ENCODE measurements at regions not wholly inside any gene's neighbourhood (a gene's known extent, or its start where the extent isn't known, plus 50 kb on each side); places are given as distances from the start of the nearest gene placed in this dataset.
"Not testable (repeated sequence)": the region's sequence is repeated elsewhere in the genome, so short reads cannot be mapped to it uniquely, and the experiment has no call there.

DNA sequence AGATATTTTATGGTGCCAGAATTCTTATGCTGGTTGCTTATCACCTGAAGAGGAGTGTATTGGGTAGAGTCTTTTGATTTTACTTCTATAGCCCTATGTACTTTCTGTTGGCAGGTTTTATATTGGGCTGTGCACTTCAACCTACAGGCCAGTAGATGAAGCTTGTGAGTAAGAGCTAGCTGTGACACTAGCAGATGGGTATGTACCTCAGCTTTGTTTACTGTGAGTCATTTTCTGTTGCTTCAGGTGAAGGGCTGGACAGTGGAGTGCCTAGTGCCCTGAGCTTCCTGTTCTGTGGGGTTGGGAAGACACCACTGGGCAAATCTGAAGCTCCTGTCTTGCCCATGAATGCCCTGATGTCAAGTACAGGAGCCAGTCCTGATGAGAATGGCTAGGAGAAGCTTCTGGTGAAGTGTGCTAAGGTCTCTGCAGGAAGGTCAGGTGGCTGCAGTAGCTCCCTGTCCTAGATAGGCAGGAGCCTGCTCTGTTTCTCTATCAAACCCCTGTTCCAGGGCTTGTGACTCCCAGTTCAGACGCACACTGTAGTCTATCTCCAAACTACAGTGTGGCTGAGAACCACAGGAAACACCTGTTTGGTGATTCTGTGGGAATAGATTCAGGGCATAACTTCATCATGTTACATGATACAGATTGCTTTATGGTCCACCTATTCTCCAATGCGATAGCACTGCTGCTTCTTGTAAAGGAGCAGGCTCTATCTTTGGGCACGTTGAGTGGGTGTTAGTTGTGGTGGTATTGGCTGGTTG, 755.7 kb downstream of the KCNA4 start:
- DNase-seq (ENCODE audit: low read depth in 3 of 3, low spot score in 1 of 3), result no peak

GRCh38 chr11:29258411-29258810, 758.4 kb downstream of the KCNA4 start:
- DNase-seq (ENCODE audit: low read depth in 3 of 3, low spot score in 1 of 3), result no peak

DNA sequence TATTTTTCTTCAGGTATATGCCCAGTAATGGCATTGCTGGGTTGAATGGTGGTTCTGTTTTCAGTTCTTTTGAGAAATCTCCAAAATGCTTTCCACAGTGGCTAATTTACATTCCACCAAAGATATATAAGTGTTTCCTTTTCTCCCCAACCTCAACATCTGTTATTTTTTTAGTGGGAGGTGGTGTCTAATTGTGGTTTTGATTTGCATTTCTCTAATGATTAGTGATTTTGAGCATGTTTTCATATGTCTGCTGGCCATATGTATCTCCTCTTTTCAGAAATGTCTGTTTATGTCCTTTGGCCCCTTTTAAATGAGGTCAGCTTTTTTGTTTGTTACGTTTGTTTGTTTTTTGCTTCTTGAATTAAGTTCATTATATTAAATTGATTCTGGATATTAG, 760.2 kb downstream of the KCNA4 start:
- no peak for DNase-seq (ENCODE audit: low read depth in 3 of 3, low spot score in 1 of 3)

DNA sequence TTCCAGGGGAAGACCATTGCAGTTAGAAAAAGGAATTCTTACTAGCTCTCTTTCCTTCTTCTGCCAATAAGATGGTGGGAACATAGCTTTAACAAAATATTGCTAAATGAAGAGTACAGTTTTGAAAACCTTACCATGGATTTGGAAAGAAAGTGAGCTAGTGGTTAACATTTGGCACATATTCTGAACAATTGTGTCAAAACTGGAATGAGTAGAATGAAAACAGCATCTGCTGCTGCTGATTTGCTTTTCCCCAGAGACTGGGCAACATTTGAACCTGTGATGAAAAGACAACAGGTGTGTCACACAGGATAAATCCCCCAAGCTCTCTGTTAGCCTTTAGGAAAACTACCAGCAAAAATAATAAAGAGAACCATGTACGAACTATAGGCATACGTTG, 761.4 kb downstream of the KCNA4 start:
- no peak for DNase-seq (ENCODE audit: low read depth in 3 of 3, low spot score in 1 of 3)

GRCh38 chr11:29251738-29252137, 765.1 kb downstream of the KCNA4 start:
- no peak for DNase-seq (ENCODE audit: low read depth in 3 of 3, low spot score in 1 of 3)

- no peak for DNase-seq (ENCODE audit: low read depth in 3 of 3, low spot score in 1 of 3)
Observed at GRCh38 chr11:29249713-29250112, 767.1 kb downstream of the KCNA4 start.

DNA sequence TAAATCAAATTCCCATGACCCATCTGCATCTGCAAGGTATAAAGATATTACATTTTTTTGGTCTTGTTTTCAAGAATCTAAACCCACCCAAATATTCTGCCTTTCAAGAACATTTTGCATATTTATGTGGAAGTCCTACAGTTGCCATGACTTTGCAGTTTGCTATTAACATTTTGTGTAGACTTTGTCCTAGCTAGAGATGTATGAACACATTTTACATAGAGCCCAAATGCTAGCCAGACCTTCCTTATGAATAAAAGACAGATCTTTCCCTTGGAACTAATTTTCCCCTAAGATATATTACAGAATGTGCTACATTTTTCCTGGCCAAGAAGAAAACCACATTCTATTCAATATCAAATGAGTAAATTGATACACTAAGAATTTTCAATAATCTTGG, 772.5 kb downstream of the KCNA4 start:
- DNase-seq (ENCODE audit: low read depth in 3 of 3, low spot score in 1 of 3), result no peak

DNA sequence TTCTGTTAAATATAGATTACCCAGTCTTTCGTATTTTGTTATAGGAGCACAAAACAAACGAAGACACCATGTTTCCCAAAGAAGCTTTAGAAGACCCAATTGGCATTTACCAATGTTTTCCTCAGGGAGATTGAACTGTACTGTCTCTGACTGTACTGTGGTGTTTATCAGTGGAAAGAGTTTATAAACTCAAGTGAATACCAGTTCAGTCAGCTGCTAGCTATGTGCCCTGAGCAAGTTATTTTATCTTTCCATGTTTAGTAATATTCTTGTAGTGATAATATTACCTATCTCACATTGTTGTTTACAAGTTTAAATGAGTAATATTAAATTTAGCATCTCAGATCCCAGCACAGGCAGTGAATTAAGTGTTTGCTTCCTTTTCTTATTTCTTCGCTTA, 773.2 kb downstream of the KCNA4 start:
- no peak for DNase-seq (ENCODE audit: low read depth in 3 of 3, low spot score in 1 of 3)

- no peak for DNase-seq (ENCODE audit: low read depth in 3 of 3, low spot score in 1 of 3)
Observed at GRCh38 chr11:29231991-29232390, 784.8 kb downstream of the KCNA4 start.

DNA sequence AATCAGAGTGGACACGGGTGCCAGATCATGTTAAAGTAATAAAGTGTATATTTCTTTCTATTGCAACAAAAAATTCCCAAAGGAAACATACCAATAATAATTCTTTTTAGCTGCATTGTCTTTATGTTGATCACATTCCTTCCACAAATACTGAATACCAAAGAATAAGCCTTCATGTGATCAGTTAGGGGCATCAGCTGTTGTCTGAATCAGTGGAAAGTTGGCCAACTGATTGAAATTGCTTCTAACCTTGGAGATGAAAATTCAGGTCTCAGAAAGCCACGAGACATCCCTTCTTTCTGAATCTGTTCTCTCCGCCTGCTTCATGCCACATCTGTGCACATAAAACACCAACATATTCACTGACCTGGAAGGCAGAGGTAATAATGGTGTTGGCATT, 785.2 kb downstream of the KCNA4 start:
- DNase-seq (ENCODE audit: low read depth in 3 of 3, low spot score in 1 of 3), result no peak

DNA sequence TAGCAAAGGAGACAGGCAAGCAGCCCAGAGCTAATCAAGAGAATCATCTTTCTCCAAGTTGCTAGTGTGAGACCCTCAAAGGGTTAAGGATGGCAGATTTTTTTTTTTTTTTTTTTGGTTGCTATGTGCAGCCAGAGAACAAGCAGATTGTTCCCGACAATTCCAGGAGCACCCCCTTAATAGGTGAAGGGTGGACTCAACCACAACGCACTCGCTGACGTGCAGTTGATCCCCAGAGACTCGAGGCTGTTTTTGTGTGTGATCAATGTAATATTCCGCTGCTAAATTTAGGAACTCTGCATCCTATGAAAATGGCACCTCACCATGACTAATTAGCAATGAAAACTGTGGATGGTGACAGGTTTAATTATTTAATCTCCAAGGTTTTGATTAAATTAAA, 789.0 kb downstream of the KCNA4 start:
- no peak for DNase-seq (ENCODE audit: low read depth in 3 of 3, low spot score in 1 of 3)

DNA sequence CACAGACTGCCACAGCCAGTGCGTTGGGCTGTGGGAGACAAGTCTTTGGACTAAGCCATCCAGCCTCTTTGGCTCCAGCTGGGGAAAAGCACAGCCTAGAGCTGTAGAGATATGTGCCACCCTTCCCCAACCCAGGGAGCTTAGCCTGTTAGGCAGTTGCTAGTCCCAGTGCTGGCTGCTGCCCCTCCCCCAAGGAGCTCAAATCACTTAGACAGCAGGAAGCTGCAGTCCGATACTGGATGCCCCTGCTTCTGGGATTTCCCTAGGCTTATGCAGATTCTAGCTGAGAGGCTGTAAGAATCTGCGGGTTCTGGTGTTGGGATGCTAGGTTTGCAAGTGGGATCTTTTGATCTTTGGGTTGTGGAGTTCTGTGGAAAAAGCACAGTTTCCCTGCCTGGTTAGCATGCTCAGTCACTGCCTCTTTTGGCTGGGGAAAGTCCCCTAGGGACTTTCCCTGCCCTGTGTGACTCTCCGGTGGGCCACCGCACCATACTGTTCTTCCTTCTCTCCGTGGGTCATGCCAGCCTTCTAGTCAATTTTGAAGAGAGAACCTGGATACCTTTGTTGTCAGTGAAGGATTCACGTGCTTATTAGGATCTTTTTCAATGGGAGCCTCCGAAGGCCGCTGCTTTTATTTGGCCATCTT, 792.0 kb downstream of the KCNA4 start:
- DNase-seq (ENCODE audit: low read depth in 3 of 3, low spot score in 1 of 3), result no peak

GRCh38 chr11:29219531-29219930, 797.3 kb downstream of the KCNA4 start:
- not testable (repeated sequence) for DNase-seq (ENCODE audit: low read depth in 3 of 3, low spot score in 1 of 3)

DNA sequence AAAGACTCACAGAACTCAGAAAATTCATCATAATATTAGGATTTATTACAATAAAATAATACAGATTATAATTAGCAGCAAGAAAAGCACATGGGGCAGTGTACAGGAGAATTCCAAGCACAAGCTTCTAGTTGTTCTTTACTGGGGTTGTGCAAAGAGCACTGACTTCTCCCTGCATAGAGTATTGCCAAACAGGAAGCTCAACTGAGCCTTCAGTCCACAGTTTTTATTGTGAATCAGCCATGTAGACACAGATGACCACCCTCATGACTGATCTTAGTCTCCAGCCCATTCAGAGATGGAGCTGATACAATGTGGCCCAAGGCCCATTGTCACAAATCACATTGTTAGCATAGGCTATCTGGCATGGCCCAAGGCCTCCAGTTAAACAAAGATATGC, 798.9 kb downstream of the KCNA4 start:
- no peak for DNase-seq (ENCODE audit: low read depth in 3 of 3, low spot score in 1 of 3)

DNA sequence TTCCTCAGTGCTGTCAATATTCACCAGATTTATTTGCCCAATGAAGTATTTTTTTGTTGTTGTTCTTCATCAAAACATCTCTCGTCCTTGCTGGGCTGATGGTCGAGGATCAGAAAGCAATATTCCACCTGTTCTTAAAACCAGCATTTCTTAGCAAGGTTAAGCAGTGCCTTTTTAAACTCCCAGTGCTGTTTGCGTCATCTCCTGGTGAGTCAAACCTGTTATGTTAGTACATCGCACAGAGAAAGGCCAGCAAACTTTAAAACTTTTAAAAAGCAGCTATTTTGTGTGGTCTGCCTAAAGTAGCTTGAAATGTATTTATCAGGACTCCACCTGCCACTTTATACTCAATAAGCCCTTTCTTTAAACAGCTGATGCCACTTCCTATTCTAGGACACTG, 802.0 kb downstream of the KCNA4 start:
- DNase-seq (ENCODE audit: low read depth in 3 of 3, low spot score in 1 of 3), result no peak

DNA sequence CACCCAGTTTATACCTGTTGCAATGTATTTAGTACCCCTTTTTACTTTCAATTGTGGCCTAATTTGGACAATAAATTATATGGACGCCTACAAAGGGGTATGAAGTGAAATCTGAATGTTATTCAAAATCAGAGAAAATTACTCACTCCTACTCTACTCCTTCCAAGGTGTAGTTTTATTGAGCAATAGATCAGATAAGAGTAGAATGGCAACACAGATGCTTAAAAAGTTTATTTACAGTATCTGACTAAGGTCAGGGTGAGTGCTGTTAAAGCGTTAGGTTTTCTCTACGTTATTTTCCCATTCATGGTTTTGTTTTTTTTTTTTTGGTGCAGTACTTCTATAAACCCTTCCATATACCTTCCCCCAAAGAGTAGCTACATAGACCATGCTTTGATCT, 805.6 kb downstream of the KCNA4 start:
- DNase-seq (ENCODE audit: low read depth in 3 of 3, low spot score in 1 of 3), result no peak

GRCh38 chr11:29210426-29210825, 806.4 kb downstream of the KCNA4 start:
- no peak for DNase-seq (ENCODE audit: low read depth in 3 of 3, low spot score in 1 of 3)

DNA sequence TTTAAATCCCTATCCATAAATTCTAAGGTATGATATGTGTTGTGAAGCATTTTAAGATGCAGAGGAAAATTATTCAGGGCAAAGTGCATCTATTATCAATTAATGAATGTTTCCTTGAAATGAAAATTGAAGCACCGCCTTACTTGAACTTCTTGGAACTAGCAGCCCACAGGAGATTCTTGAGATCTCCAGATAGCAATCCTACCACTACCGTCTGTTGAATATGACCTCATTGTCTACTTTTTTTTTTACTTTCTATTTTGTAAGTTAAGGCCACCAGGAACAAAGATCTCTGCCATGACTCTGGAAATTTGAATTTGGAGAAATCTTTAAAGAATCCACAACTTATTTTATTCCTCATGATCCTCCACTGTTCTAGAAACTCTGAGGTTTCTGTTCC, 808.7 kb downstream of the KCNA4 start:
- no peak for DNase-seq (ENCODE audit: low read depth in 3 of 3, low spot score in 1 of 3)

GRCh38 chr11:29200791-29201562, 815.9 kb downstream of the KCNA4 start:
- DNase-seq (ENCODE audit: low read depth in 3 of 3, low spot score in 1 of 3), result no peak

DNA sequence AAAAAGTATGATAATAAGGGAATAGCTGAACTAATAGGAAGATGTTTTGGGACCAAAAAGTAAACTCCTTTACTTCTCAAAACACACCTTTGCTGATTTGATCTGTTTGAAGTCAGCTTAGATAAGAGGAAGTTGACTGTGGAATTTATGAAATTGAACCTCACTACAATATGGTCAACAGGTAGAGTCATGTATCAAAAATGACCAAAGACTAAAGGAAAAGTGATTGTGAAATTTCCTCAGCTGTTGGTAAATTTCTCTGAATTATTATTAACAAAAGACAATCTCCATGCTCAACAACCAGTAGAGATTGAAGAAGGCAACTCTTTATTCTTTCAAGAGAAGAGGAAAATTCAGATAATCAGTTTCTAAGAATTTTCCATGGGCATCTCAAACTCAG, 826.5 kb downstream of the KCNA4 start:
- DNase-seq (ENCODE audit: low read depth in 3 of 3, low spot score in 1 of 3), result no peak

- no peak for DNase-seq (ENCODE audit: low read depth in 3 of 3, low spot score in 1 of 3)
Observed at GRCh38 chr11:29187215-29187614, 829.6 kb downstream of the KCNA4 start.
